Erythroblast (primary cell): ENCODE measurements at regions not wholly inside any gene's neighbourhood (a gene's known extent, or its start where the extent isn't known, plus 50 kb on each side); places are given as distances from the start of the nearest gene placed in this dataset.

Source experiments
- GATA1 ChIP-seq: IDR thresholded peaks from 2 replicates; pipeline ENCODE4 v1.6.1; 2011; ENCODE audit warnings: low read depth, mild to moderate bottlenecking, control low read depth, low read length, moderate library complexity
- POLR2A ChIP-seq: IDR thresholded peaks from 2 replicates; pipeline ENCODE4 v1.6.1; 2011; ENCODE audit warnings: mild to moderate bottlenecking, low read length

DNA sequence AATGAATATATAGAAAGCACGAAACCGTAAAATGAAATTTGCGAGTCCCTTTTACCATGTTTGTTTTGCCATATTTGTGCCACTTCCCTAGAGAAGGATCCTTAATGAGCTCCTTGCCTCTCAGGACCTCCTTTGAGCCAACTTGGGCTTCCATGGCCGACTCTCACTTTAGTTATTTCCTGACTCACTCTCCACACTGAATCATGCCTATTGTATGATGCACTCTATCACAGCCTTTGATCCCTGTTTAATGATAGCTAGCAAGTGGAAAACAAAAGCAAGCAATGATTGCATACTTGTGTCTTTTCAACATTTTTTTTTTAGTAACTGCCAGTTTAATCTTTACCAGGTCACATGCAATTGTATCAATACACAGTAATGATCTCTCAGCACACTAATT lies 153.2 kb downstream of the CCER1 start:
- TF ChIP-seq POLR2A = no peak
- no peak for TF ChIP-seq GATA1
